GM18868 (cell line): ENCODE measurements at regions not wholly inside any gene's neighbourhood (a gene's known extent, or its start where the extent isn't known, plus 50 kb on each side); places are given as distances from the start of the nearest gene placed in this dataset.
A peak's percentile ranks its signal among the peaks of the same experiment; 100 is the strongest.

Experiments used
- ATAC-seq: cut with Tn5 transposase; IDR thresholded peaks from one replicate; pipeline ENCODE4 v1.9.1; 2021; ENCODE audit warnings: mild to moderate bottlenecking, moderate library complexity; ENCODE audit not compliant: unreplicated experiment

GRCh38 chr16:72523087-72523486 lies 351.1 kb upstream of the PMFBP1 start:
- no peak for ATAC-seq

- ATAC-seq = no peak
These were observed 345.2 kb upstream of the PMFBP1 start for GRCh38 chr16:72517154-72517553.

- no peak for ATAC-seq
These were observed 339.2 kb upstream of the PMFBP1 start for GRCh38 chr16:72511171-72511570.

- ATAC-seq = no peak
These were observed 336.2 kb upstream of the PMFBP1 start for GRCh38 chr16:72508191-72508590.

GRCh38 chr16:72502594-72503005 lies 330.6 kb upstream of the PMFBP1 start:
- ATAC-seq = no peak

GRCh38 chr16:72501739-72502593 lies 330.0 kb upstream of the PMFBP1 start:
- ATAC-seq = peak; percentile 70

GRCh38 chr16:72500545-72500944 lies 328.6 kb upstream of the PMFBP1 start:
- no peak for ATAC-seq

GRCh38 chr16:72493716-72494415 lies 321.9 kb upstream of the PMFBP1 start:
- ATAC-seq = no peak

- ATAC-seq = no peak
These were observed 315.3 kb upstream of the PMFBP1 start for GRCh38 chr16:72487283-72487682.

GRCh38 chr16:72482695-72483094 lies 310.7 kb upstream of the PMFBP1 start:
- ATAC-seq = peak; percentile 58

- ATAC-seq = no peak
These were observed 309.5 kb upstream of the PMFBP1 start for GRCh38 chr16:72481419-72481818.

- ATAC-seq = no peak
These were observed 309.0 kb upstream of the PMFBP1 start for GRCh38 chr16:72480911-72481310.

- no peak for ATAC-seq
These were observed 303.7 kb upstream of the PMFBP1 start for GRCh38 chr16:72475688-72476087.

- no peak for ATAC-seq
These were observed 302.7 kb upstream of the PMFBP1 start for GRCh38 chr16:72474501-72475123.

GRCh38 chr16:72473631-72474030 lies 301.7 kb upstream of the PMFBP1 start:
- ATAC-seq = no peak

GRCh38 chr16:72471317-72471924 lies 299.5 kb upstream of the PMFBP1 start:
- no peak for ATAC-seq

- no peak for ATAC-seq
These were observed 298.6 kb upstream of the PMFBP1 start for GRCh38 chr16:72470541-72470940.

GRCh38 chr16:72469932-72470331 lies 298.0 kb upstream of the PMFBP1 start:
- no peak for ATAC-seq

GRCh38 chr16:72468582-72468981 lies 296.6 kb upstream of the PMFBP1 start:
- ATAC-seq = no peak

GRCh38 chr16:72467157-72467759 lies 295.3 kb upstream of the PMFBP1 start:
- ATAC-seq = no peak
